ENCODE measurements at regions not wholly inside any gene's neighbourhood (a gene's known extent, or its start where the extent isn't known, plus 50 kb on each side); places are given as distances from the start of the nearest gene placed in this dataset.

DNA sequence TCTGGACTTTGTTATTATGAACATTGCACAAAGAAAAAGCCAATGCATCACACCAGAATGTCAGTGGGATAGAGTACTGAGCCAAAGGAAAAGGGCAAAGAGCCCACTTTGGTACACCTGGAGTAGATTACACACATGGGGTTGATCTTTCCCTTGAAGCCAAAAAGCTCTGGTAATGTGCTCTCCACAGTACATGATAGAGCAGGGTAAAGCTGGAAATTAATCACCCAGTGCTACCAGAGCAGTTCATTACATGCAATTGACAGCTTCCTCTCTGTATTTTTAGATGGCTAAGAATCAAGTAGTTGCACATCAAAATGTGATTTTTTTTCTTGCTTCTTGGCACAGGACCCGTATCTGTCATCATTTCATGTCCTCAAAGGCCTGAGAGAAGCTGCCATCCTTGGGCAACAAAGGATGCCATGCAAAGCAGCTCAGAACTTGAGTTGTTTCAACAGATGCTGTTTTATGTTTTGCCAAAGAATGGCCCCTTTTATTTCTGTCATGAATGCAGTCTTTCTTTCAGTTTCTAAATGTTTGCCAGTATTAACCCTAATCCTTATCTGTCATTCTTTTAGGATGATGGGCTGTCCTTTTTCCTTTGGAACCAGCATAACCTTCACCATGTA lies 88.1 kb downstream of the HDGFL1 start:
- no peak for DNase-seq
- Histone ChIP-seq H3K36me3 (no peaks in the 10 kb centered on the region), H3K9ac (ENCODE audit: low read depth in 2 of 2, low read length in 2 of 2) (no peak overlapping the region), H3K4me3 (no peak overlapping the region), H3K9me3 (no peaks in the 10 kb centered on the region), H3K27me3 (no peaks in the 10 kb centered on the region), H3K4me1 (no peaks in the 10 kb centered on the region), H3K27ac (no peak overlapping the region)
- intact Hi-C loops (cut with DNase I): no loop called here
- TF ChIP-seq, protein P1, sequence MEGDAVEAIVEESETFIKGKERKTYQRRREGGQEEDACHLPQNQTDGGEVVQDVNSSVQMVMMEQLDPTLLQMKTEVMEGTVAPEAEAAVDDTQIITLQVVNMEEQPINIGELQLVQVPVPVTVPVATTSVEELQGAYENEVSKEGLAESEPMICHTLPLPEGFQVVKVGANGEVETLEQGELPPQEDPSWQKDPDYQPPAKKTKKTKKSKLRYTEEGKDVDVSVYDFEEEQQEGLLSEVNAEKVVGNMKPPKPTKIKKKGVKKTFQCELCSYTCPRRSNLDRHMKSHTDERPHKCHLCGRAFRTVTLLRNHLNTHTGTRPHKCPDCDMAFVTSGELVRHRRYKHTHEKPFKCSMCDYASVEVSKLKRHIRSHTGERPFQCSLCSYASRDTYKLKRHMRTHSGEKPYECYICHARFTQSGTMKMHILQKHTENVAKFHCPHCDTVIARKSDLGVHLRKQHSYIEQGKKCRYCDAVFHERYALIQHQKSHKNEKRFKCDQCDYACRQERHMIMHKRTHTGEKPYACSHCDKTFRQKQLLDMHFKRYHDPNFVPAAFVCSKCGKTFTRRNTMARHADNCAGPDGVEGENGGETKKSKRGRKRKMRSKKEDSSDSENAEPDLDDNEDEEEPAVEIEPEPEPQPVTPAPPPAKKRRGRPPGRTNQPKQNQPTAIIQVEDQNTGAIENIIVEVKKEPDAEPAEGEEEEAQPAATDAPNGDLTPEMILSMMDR (IDR thresholded peaks at IDR 0.05): no peak

DNA sequence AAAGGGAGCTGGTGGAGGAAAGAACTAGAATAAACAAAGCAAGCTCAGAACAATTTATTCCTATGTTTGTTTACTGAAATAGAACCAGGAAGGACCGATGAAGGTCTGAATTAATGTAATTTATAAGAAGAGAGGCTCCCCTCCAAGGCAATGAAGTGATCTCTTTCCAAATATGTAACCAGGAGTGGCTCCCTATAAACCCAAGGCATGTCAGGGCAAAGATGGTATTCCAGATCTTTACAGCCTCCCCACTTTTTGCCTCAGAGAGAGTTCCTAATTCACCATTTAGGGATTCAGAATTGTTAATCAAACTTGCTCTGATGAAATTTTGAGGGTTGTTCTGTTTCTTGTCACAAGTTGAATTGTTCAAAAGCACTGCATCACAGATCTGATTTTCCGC lies 88.8 kb downstream of the HDGFL1 start:
- intact Hi-C loops (cut with DNase I): no loop called here
- TF ChIP-seq, protein P1 (IDR thresholded peaks at IDR 0.05): no peak
- no peak overlapping the region for H3K4me3 ChIP-seq
- no peaks in the 10 kb centered on the region for H3K27me3 ChIP-seq
- no peaks in the 10 kb centered on the region for H3K9me3 ChIP-seq
- no peak for DNase-seq
- no peaks in the 10 kb centered on the region for H3K36me3 ChIP-seq
- no peak overlapping the region for H3K9ac ChIP-seq (ENCODE audit: low read depth in 2 of 2, low read length in 2 of 2)
- no peaks in the 10 kb centered on the region for H3K4me1 ChIP-seq
- H3K27ac ChIP-seq: no peak overlapping the region

DNA sequence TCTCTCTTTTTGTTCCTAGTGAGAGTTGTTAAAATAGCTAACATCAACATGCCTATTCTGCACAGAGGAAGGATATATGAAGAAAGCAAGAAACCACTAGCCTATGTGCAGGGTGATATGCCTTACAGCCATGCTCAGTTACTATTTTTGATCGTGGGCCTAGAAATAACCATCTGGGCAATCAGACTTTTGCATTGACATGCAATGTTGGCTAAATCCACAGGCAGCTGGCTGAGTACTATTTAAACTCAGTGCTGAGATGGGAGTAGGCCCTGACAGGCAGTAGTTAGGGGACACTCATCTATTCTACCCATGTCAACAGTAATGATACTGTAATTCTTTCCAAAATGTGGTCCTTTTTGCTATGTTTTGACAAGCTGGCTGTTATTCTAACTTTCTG lies 89.6 kb downstream of the HDGFL1 start:
- intact Hi-C loops (cut with DNase I): no loop called here
- TF ChIP-seq, protein P1 (IDR thresholded peaks at IDR 0.05): no peak

DNA sequence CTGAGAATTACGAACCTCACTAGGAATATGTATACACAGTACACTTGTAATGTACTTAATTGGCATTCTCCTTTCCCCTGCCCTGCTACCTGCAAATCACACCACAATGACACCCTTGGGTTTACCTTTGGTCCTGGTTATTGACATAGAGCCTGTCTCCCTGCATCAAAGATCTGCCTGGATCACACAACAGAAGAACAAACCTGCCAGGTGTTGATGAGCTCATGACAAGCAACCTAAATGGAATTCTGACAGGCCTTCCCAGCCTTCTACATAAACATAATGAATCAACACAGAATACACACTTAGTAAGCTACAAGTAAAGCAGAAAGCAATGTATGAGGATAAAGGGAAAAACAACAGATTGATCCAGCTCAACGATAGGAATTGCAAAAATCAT lies 95.6 kb downstream of the HDGFL1 start:
- Histone ChIP-seq H3K4me3 (no peak overlapping the region), H3K4me1 (no peaks in the 10 kb centered on the region), H3K9me3 (no peaks in the 10 kb centered on the region), H3K27ac (no peak overlapping the region), H3K9ac (ENCODE audit: low read depth in 2 of 2, low read length in 2 of 2) (no peak overlapping the region), H3K27me3 (no peaks in the 10 kb centered on the region), H3K36me3 (no peaks in the 10 kb centered on the region)
- TF ChIP-seq, protein P1 (IDR thresholded peaks at IDR 0.05): no peak
- no peak for DNase-seq
- intact Hi-C loops (cut with DNase I): no loop called here

More for the DNA sequence above, 89.6 kb downstream of the HDGFL1 start:
- Histone ChIP-seq H3K36me3 (no peaks in the 10 kb centered on the region), H3K9me3 (no peaks in the 10 kb centered on the region), H3K27ac (no peak overlapping the region), H3K9ac (ENCODE audit: low read depth in 2 of 2, low read length in 2 of 2) (no peak overlapping the region), H3K4me3 (no peak overlapping the region), H3K4me1 (no peaks in the 10 kb centered on the region), H3K27me3 (no peaks in the 10 kb centered on the region)
- DNase-seq: no peak

DNA sequence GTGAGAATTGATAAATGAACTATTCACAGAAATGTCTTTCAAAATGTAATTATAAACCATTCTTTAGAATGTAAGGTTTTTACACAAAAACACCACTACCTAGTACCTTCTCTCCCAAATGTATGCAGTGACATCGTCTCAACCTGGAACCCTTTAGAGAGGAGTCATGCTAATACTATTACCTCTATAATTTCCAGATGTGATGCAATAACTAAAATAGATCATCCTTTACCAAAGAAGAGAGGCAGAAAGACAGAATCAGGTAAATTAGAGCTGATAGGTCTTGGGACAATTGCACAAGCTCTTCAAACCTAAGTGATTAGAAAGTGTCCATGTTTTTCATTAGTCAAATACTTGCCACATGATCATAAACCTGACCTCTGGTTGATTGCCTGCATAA lies 96.7 kb downstream of the HDGFL1 start:
- intact Hi-C loops (cut with DNase I): no loop called here
- Histone ChIP-seq H3K36me3 (no peaks in the 10 kb centered on the region), H3K4me3 (no peak overlapping the region), H3K27ac (no peak overlapping the region), H3K9me3 (no peaks in the 10 kb centered on the region), H3K27me3 (no peaks in the 10 kb centered on the region), H3K9ac (ENCODE audit: low read depth in 2 of 2, low read length in 2 of 2) (no peak overlapping the region), H3K4me1 (no peaks in the 10 kb centered on the region)
- no peak for DNase-seq
- TF ChIP-seq, protein P1 (IDR thresholded peaks at IDR 0.05): no peak
